WTC11 (cell line): ENCODE measurements at regions not wholly inside any gene's neighbourhood (a gene's known extent, or its start where the extent isn't known, plus 50 kb on each side); places are given as distances from the start of the nearest gene placed in this dataset.

Experiments
- ATAC-seq: fragments of 200-7000 bp; cut with Tn5 transposase; 2 replicates; pipeline ENCODE4 v1.10.0; 2021; ENCODE audit warnings: mild to moderate bottlenecking, moderate library complexity
- CTCF ChIA-PET: fragments of 300-600 bp; sonication (Branson Sonifier 250); formaldehyde crosslinking; loops from one replicate; lab custom pipeline; 2021; ENCODE audit warnings: antibody characterized with exemption; lab: Charles Lee
- POLR2A ChIA-PET: fragments of 350-600 bp; sonication (Branson Sonifier 250); formaldehyde crosslinking; loops from one replicate; lab custom pipeline; 2021; ENCODE audit warnings: antibody characterized with exemption; lab: Charles Lee
- DNase-seq: peaks from one replicate; pipeline ENCODE4 v3.0.0; 2021; ENCODE audit warnings: low spot score
- H3K27ac Mint-ChIP-seq: 2 replicates; pipeline ENCODE4 v1.8.0; 2021; ENCODE audit warnings: mixed read lengths
- H3K27me3 Mint-ChIP-seq: 2 replicates; pipeline ENCODE4 v1.8.0; 2021; ENCODE audit warnings: low read depth, mild to moderate bottlenecking, moderate library complexity, mixed read lengths
- H3K36me3 Mint-ChIP-seq: 2 replicates; pipeline ENCODE4 v1.8.0; 2021; ENCODE audit warnings: mixed read lengths
- H3K4me1 Mint-ChIP-seq: 2 replicates; pipeline ENCODE4 v1.8.0; 2022; ENCODE audit warnings: mixed read lengths
- H3K4me3 Mint-ChIP-seq: 2 replicates; pipeline ENCODE4 v1.8.0; 2021; ENCODE audit warnings: mild to moderate bottlenecking, moderate library complexity, mixed read lengths
- H3K9me3 Mint-ChIP-seq: 2 replicates; pipeline ENCODE4 v1.8.0; 2021; ENCODE audit warnings: mixed read lengths
- ATF3 ChIP-seq: sonication (generic); formaldehyde crosslinking; conservative IDR thresholded peaks from 2 replicates; pipeline ENCODE4 v1.8.1; 2022; ENCODE audit warnings: mild to moderate bottlenecking, missing genetic modification reagents
- ESRRA ChIP-seq: sonication (generic); formaldehyde crosslinking; IDR thresholded peaks from 2 replicates; pipeline ENCODE4 v1.8.1; 2022; ENCODE audit warnings: mild to moderate bottlenecking, missing genetic modification reagents, borderline replicate concordance
- FOXP1 ChIP-seq: sonication (generic); formaldehyde crosslinking; IDR thresholded peaks from 2 replicates; pipeline ENCODE4 v1.8.0; 2022; ENCODE audit warnings: missing genetic modification reagents, mild to moderate bottlenecking, moderate library complexity, borderline replicate concordance
- GRHL2 ChIP-seq: fragments of 250-450 bp; sonication (Bioruptor Pico); IDR thresholded peaks from 2 replicates; pipeline ENCODE4 v1.8.0; 2022; ENCODE audit warnings: mild to moderate bottlenecking, moderate library complexity; ENCODE audit not compliant: insufficient replicate concordance, severe bottlenecking
- GTF2I ChIP-seq: fragments of 250-450 bp; sonication (Bioruptor Pico); conservative IDR thresholded peaks from 2 replicates; pipeline ENCODE4 v1.4.0; 2021; ENCODE audit warnings: mild to moderate bottlenecking
- JAZF1 ChIP-seq: fragments of 250-450 bp; sonication (Bioruptor Pico); IDR thresholded peaks from 2 replicates; pipeline ENCODE4 v1.9.0; 2021; ENCODE audit warnings: moderate library complexity, mild to moderate bottlenecking, inconsistent platforms
- JUN ChIP-seq: sonication (generic); formaldehyde crosslinking; IDR thresholded peaks from 2 replicates; pipeline ENCODE4 v1.8.0; 2023; ENCODE audit warnings: mild to moderate bottlenecking, missing genetic modification reagents
- MXD4 ChIP-seq: fragments of 250-450 bp; sonication (Bioruptor Pico); IDR thresholded peaks from 2 replicates; pipeline ENCODE4 v1.8.0; 2021; ENCODE audit warnings: mild to moderate bottlenecking, moderate library complexity, borderline replicate concordance
- NR3C1 ChIP-seq: sonication (generic); formaldehyde crosslinking; conservative IDR thresholded peaks from 2 replicates; pipeline ENCODE4 v1.8.1; 2023; ENCODE audit warnings: low read depth, mild to moderate bottlenecking, missing genetic modification reagents
- TEAD4 ChIP-seq: sonication (generic); formaldehyde crosslinking; IDR thresholded peaks from 2 replicates; pipeline ENCODE4 v1.8.0; 2022; ENCODE audit warnings: mild to moderate bottlenecking, missing genetic modification reagents
- USF1 ChIP-seq: sonication (generic); formaldehyde crosslinking; IDR thresholded peaks from 2 replicates; pipeline ENCODE4 v1.8.0; 2022; ENCODE audit warnings: mild to moderate bottlenecking, missing genetic modification reagents
- ZBTB43 ChIP-seq: sonication (generic); formaldehyde crosslinking; IDR thresholded peaks from 2 replicates; pipeline ENCODE4 v1.8.1; 2023; ENCODE audit warnings: mild to moderate bottlenecking, missing genetic modification reagents
- ZNF138 ChIP-seq: sonication (generic); formaldehyde crosslinking; conservative IDR thresholded peaks from 2 replicates; pipeline ENCODE4 v1.8.1; 2022; ENCODE audit warnings: mild to moderate bottlenecking, moderate library complexity, missing genetic modification reagents
- ZNF396 ChIP-seq: fragments of 250-450 bp; sonication (Bioruptor Pico); IDR thresholded peaks from 2 replicates; pipeline ENCODE4 v1.8.0; 2021; ENCODE audit warnings: mild to moderate bottlenecking, moderate library complexity, borderline replicate concordance
- ZNF423 ChIP-seq: fragments of 250-450 bp; sonication (Bioruptor Pico); IDR thresholded peaks from 2 replicates; pipeline ENCODE4 v2.1.2; 2022; ENCODE audit warnings: mild to moderate bottlenecking, moderate library complexity
- TF ChIP-seq, protein P1 (sequence below): sonication (generic); formaldehyde crosslinking; IDR thresholded peaks from 2 replicates; pipeline ENCODE4 v1.8.0; 2022; ENCODE audit warnings: missing genetic modification reagents
- TF ChIP-seq, protein P2 (sequence below): sonication (generic); formaldehyde crosslinking; IDR thresholded peaks from 2 replicates; pipeline ENCODE4 v1.8.1; 2023; ENCODE audit warnings: mild to moderate bottlenecking, missing genetic modification reagents, moderate library complexity
- TF ChIP-seq, protein P3 (sequence below): fragments of 250-450 bp; sonication (Bioruptor Pico); IDR thresholded peaks from 2 replicates; pipeline ENCODE4 v1.9.0; 2021; ENCODE audit warnings: mild to moderate bottlenecking
- TF ChIP-seq, protein P4 (sequence below): fragments of 250-450 bp; sonication (Bioruptor Pico); IDR thresholded peaks from 2 replicates; pipeline ENCODE4 v1.8.0; 2021; ENCODE audit warnings: mild to moderate bottlenecking

- TF ChIP-seq, protein P1, sequence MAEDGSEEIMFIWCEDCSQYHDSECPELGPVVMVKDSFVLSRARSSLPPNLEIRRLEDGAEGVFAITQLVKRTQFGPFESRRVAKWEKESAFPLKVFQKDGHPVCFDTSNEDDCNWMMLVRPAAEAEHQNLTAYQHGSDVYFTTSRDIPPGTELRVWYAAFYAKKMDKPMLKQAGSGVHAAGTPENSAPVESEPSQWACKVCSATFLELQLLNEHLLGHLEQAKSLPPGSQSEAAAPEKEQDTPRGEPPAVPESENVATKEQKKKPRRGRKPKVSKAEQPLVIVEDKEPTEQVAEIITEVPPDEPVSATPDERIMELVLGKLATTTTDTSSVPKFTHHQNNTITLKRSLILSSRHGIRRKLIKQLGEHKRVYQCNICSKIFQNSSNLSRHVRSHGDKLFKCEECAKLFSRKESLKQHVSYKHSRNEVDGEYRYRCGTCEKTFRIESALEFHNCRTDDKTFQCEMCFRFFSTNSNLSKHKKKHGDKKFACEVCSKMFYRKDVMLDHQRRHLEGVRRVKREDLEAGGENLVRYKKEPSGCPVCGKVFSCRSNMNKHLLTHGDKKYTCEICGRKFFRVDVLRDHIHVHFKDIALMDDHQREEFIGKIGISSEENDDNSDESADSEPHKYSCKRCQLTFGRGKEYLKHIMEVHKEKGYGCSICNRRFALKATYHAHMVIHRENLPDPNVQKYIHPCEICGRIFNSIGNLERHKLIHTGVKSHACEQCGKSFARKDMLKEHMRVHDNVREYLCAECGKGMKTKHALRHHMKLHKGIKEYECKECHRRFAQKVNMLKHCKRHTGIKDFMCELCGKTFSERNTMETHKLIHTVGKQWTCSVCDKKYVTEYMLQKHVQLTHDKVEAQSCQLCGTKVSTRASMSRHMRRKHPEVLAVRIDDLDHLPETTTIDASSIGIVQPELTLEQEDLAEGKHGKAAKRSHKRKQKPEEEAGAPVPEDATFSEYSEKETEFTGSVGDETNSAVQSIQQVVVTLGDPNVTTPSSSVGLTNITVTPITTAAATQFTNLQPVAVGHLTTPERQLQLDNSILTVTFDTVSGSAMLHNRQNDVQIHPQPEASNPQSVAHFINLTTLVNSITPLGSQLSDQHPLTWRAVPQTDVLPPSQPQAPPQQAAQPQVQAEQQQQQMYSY (CRISPR knock-in tag) = no peak
- TF ChIP-seq ATF3 (CRISPR knock-in tag) (no peak), ZNF423 (CRISPR knock-in tag) (no peak), NR3C1 (no peak), ZNF396 (CRISPR knock-in tag) (no peak), USF1 (no peak), JUN (CRISPR knock-in tag) (no peak), GTF2I (CRISPR knock-in tag) (no peak)
These were observed 113.3 kb upstream of the CPEB2 start (continued) for GRCh38 chr4:14888790-14889572.

DNA sequence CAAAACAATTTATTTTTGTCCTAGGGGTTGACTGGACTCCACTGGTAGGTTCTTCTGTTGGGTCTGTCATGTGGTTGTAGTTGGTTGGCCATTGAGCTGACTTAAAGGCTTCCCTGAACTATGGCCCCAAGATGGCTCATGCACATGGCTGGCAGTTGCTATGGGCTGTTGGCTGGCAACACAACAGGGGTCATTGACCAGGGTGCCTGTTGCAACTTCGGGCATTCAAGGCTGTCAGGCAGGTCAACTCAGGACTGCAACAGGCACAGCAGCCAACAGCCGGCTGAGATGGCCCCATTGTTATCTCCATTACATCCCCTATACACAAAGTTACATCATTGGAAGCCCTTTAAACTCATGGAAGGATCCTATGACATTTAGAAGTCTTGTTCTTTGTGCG is 109.7 kb upstream of the CPEB2 start:
- ATAC-seq (no peak), DNase-seq (no peak)
- no peak for TF ChIP-seq JAZF1 (CRISPR knock-in tag)
- TF ChIP-seq, protein P2, sequence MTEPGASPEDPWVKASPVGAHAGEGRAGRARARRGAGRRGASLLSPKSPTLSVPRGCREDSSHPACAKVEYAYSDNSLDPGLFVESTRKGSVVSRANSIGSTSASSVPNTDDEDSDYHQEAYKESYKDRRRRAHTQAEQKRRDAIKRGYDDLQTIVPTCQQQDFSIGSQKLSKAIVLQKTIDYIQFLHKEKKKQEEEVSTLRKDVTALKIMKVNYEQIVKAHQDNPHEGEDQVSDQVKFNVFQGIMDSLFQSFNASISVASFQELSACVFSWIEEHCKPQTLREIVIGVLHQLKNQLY (CRISPR knock-in tag) = no peak
- H3K4me3 Mint-ChIP-seq = no peak overlapping the region
- H3K27ac Mint-ChIP-seq = no peak overlapping the region
- H3K4me1 Mint-ChIP-seq = no peaks in the 10 kb centered on the region
- no peaks in the 10 kb centered on the region for H3K36me3 Mint-ChIP-seq
- H3K27me3 Mint-ChIP-seq = no peaks in the 10 kb centered on the region
- ChIA-PET POLR2A (no interaction called here), CTCF (no interaction called here)
- H3K9me3 Mint-ChIP-seq = 0 out of 2 replicates have a peak, but pooled peaks cover 7% of the 10 kb centered on the region

- no peaks in the 10 kb centered on the region for H3K27me3 Mint-ChIP-seq
- H3K36me3 Mint-ChIP-seq = no peaks in the 10 kb centered on the region
- POLR2A ChIA-PET = no interaction called here
- ATAC-seq (no peak), DNase-seq (no peak)
- 0 out of 2 replicates have a peak, but pooled peaks cover 7% of the 10 kb centered on the region for H3K9me3 Mint-ChIP-seq
- no peaks in the 10 kb centered on the region for H3K4me1 Mint-ChIP-seq
- CTCF ChIA-PET = no interaction called here
- no peak overlapping the region for H3K27ac Mint-ChIP-seq
- no peak overlapping the region for H3K4me3 Mint-ChIP-seq
- TF ChIP-seq, protein P2 (CRISPR knock-in tag) = no peak
- TF ChIP-seq ZNF138 (CRISPR knock-in tag) (no peak), ZBTB43 (CRISPR knock-in tag) (no peak), FOXP1 (CRISPR knock-in tag) (no peak), MXD4 (CRISPR knock-in tag) (no peak), JUN (CRISPR knock-in tag) (no peak), ESRRA (CRISPR knock-in tag) (no peak), GRHL2 (CRISPR knock-in tag) (no peak), GTF2I (CRISPR knock-in tag) (no peak), JAZF1 (CRISPR knock-in tag) (no peak), TEAD4 (CRISPR knock-in tag) (no peak)
- TF ChIP-seq, protein P3, sequence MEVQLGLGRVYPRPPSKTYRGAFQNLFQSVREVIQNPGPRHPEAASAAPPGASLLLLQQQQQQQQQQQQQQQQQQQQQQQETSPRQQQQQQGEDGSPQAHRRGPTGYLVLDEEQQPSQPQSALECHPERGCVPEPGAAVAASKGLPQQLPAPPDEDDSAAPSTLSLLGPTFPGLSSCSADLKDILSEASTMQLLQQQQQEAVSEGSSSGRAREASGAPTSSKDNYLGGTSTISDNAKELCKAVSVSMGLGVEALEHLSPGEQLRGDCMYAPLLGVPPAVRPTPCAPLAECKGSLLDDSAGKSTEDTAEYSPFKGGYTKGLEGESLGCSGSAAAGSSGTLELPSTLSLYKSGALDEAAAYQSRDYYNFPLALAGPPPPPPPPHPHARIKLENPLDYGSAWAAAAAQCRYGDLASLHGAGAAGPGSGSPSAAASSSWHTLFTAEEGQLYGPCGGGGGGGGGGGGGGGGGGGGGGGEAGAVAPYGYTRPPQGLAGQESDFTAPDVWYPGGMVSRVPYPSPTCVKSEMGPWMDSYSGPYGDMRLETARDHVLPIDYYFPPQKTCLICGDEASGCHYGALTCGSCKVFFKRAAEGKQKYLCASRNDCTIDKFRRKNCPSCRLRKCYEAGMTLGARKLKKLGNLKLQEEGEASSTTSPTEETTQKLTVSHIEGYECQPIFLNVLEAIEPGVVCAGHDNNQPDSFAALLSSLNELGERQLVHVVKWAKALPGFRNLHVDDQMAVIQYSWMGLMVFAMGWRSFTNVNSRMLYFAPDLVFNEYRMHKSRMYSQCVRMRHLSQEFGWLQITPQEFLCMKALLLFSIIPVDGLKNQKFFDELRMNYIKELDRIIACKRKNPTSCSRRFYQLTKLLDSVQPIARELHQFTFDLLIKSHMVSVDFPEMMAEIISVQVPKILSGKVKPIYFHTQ = no peak
- TF ChIP-seq, protein P4, sequence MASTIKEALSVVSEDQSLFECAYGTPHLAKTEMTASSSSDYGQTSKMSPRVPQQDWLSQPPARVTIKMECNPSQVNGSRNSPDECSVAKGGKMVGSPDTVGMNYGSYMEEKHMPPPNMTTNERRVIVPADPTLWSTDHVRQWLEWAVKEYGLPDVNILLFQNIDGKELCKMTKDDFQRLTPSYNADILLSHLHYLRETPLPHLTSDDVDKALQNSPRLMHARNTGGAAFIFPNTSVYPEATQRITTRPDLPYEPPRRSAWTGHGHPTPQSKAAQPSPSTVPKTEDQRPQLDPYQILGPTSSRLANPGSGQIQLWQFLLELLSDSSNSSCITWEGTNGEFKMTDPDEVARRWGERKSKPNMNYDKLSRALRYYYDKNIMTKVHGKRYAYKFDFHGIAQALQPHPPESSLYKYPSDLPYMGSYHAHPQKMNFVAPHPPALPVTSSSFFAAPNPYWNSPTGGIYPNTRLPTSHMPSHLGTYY (CRISPR knock-in tag) = no peak
These were observed 108.6 kb upstream of the CPEB2 start for GRCh38 chr4:14893713-14894112.
